ENCODE measurements at regions not wholly inside any gene's neighbourhood (a gene's known extent, or its start where the extent isn't known, plus 50 kb on each side); places are given as distances from the start of the nearest gene placed in this dataset.

DNA sequence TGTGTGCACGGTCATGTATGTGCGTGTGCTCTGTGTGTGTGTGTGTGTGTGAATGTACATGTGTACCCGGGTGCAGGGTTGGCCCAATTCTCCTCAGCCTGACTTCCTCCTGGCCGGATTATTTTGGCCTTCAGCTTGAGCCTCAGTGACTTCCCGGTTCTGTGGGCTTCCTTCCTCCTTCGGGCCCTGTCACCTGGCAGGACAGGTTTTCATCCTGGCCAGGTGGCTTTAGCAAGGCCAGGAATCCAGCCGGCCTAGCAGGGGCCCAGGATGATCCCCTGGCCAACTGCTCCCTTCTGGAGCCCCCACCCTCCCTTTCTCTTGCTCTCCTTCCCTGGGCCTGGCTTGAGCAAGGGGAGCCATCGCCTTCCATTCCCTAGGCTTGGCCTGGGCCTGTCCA is 140.5 kb downstream of the INHBB start:
- ATAC-seq = no peak
- Histone ChIP-seq H3K27me3 (ENCODE audit: insufficient read depth) (no peaks in the 10 kb centered on the region), H3K9me2 (ENCODE audit: insufficient read depth) (no peaks in the 10 kb centered on the region), H3K79me2 (replicated peaks; ENCODE audit: insufficient read depth) (no peaks in the 10 kb centered on the region), H3F3A (replicated peaks; ENCODE audit: low read depth) (no peaks in the 10 kb centered on the region), H3K4me2 (no peak overlapping the region), H3K36me3 (ENCODE audit: insufficient read depth) (no peaks in the 10 kb centered on the region), H2AFZ (no peak overlapping the region), H3K27ac (ENCODE audit: low read depth) (no peak overlapping the region), H4K20me1 (replicated peaks; ENCODE audit: insufficient read depth) (0 out of 2 replicates have a peak, but pooled peaks cover 3% of the 10 kb centered on the region), H3K4me1 (ENCODE audit: insufficient read depth) (no peaks in the 10 kb centered on the region), H3K4me3 (no peak overlapping the region)
- H3K4me1 Mint-ChIP-seq = peaks cover 2% of the 10 kb centered on the region; the same call in 2 of the 3 replicates
- H3K4me3 Mint-ChIP-seq = no peak overlapping the region
- H3K27me3 Mint-ChIP-seq (ENCODE audit: insufficient read depth, low read depth, poor library complexity) = peaks cover 18% of the 10 kb centered on the region
- no peaks in the 10 kb centered on the region for H3K36me3 Mint-ChIP-seq (ENCODE audit: low read depth)
- H3K27ac Mint-ChIP-seq = no peak overlapping the region
- no peak for DNase-seq (ENCODE audit: low spot score)
- no peak for TF ChIP-seq ZNF331 (CRISPR knock-in tag; IDR thresholded peaks at IDR 0.05; ENCODE audit: low read depth)
- TF ChIP-seq, protein P1, sequence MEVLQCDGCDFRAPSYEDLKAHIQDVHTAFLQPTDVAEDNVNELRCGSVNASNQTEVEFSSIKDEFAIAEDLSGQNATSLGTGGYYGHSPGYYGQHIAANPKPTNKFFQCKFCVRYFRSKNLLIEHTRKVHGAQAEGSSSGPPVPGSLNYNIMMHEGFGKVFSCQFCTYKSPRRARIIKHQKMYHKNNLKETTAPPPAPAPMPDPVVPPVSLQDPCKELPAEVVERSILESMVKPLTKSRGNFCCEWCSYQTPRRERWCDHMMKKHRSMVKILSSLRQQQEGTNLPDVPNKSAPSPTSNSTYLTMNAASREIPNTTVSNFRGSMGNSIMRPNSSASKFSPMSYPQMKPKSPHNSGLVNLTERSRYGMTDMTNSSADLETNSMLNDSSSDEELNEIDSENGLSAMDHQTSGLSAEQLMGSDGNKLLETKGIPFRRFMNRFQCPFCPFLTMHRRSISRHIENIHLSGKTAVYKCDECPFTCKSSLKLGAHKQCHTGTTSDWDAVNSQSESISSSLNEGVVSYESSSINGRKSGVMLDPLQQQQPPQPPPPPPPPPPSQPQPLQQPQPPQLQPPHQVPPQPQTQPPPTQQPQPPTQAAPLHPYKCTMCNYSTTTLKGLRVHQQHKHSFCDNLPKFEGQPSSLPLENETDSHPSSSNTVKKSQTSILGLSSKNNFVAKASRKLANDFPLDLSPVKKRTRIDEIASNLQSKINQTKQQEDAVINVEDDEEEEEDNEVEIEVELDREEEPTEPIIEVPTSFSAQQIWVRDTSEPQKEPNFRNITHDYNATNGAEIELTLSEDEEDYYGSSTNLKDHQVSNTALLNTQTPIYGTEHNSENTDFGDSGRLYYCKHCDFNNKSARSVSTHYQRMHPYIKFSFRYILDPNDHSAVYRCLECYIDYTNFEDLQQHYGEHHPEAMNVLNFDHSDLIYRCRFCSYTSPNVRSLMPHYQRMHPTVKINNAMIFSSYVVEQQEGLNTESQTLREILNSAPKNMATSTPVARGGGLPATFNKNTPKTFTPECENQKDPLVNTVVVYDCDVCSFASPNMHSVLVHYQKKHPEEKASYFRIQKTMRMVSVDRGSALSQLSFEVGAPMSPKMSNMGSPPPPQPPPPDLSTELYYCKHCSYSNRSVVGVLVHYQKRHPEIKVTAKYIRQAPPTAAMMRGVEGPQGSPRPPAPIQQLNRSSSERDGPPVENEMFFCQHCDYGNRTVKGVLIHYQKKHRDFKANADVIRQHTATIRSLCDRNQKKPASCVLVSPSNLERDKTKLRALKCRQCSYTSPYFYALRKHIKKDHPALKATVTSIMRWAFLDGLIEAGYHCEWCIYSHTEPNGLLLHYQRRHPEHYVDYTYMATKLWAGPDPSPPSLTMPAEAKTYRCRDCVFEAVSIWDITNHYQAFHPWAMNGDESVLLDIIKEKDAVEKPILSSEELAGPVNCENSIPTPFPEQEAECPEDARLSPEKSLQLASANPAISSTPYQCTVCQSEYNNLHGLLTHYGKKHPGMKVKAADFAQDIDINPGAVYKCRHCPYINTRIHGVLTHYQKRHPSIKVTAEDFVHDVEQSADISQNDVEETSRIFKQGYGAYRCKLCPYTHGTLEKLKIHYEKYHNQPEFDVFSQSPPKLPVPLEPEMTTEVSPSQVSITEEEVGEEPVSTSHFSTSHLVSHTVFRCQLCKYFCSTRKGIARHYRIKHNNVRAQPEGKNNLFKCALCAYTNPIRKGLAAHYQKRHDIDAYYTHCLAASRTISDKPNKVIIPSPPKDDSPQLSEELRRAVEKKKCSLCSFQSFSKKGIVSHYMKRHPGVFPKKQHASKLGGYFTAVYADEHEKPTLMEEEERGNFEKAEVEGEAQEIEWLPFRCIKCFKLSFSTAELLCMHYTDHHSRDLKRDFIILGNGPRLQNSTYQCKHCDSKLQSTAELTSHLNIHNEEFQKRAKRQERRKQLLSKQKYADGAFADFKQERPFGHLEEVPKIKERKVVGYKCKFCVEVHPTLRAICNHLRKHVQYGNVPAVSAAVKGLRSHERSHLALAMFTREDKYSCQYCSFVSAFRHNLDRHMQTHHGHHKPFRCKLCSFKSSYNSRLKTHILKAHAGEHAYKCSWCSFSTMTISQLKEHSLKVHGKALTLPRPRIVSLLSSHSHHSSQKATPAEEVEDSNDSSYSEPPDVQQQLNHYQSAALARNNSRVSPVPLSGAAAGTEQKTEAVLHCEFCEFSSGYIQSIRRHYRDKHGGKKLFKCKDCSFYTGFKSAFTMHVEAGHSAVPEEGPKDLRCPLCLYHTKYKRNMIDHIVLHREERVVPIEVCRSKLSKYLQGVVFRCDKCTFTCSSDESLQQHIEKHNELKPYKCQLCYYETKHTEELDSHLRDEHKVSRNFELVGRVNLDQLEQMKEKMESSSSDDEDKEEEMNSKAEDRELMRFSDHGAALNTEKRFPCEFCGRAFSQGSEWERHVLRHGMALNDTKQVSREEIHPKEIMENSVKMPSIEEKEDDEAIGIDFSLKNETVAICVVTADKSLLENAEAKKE (CRISPR knock-in tag; IDR thresholded peaks at IDR 0.05) = no peak
- no peak for TF ChIP-seq STAT1 (IDR thresholded peaks at IDR 0.05; ENCODE audit: unreplicated experiment)
- TF ChIP-seq CREB1 (CRISPR knock-in tag; IDR thresholded peaks at IDR 0.05; ENCODE audit: low read depth) = no peak
- TF ChIP-seq, protein P2, sequence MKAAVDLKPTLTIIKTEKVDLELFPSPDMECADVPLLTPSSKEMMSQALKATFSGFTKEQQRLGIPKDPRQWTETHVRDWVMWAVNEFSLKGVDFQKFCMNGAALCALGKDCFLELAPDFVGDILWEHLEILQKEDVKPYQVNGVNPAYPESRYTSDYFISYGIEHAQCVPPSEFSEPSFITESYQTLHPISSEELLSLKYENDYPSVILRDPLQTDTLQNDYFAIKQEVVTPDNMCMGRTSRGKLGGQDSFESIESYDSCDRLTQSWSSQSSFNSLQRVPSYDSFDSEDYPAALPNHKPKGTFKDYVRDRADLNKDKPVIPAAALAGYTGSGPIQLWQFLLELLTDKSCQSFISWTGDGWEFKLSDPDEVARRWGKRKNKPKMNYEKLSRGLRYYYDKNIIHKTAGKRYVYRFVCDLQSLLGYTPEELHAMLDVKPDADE (IDR thresholded peaks at IDR 0.05) = no peak
- no peak for TF ChIP-seq JUNB (IDR thresholded peaks at IDR 0.05; ENCODE audit: unreplicated experiment)
- TF ChIP-seq NANOG (IDR thresholded peaks at IDR 0.05; ENCODE audit: borderline replicate concordance) = no peak
- TF ChIP-seq, protein P3, sequence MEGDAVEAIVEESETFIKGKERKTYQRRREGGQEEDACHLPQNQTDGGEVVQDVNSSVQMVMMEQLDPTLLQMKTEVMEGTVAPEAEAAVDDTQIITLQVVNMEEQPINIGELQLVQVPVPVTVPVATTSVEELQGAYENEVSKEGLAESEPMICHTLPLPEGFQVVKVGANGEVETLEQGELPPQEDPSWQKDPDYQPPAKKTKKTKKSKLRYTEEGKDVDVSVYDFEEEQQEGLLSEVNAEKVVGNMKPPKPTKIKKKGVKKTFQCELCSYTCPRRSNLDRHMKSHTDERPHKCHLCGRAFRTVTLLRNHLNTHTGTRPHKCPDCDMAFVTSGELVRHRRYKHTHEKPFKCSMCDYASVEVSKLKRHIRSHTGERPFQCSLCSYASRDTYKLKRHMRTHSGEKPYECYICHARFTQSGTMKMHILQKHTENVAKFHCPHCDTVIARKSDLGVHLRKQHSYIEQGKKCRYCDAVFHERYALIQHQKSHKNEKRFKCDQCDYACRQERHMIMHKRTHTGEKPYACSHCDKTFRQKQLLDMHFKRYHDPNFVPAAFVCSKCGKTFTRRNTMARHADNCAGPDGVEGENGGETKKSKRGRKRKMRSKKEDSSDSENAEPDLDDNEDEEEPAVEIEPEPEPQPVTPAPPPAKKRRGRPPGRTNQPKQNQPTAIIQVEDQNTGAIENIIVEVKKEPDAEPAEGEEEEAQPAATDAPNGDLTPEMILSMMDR (conservative IDR thresholded peaks at IDR 0.05; ENCODE audit: low read depth in 2 of 2) = no peak
- TF ChIP-seq, protein P4, sequence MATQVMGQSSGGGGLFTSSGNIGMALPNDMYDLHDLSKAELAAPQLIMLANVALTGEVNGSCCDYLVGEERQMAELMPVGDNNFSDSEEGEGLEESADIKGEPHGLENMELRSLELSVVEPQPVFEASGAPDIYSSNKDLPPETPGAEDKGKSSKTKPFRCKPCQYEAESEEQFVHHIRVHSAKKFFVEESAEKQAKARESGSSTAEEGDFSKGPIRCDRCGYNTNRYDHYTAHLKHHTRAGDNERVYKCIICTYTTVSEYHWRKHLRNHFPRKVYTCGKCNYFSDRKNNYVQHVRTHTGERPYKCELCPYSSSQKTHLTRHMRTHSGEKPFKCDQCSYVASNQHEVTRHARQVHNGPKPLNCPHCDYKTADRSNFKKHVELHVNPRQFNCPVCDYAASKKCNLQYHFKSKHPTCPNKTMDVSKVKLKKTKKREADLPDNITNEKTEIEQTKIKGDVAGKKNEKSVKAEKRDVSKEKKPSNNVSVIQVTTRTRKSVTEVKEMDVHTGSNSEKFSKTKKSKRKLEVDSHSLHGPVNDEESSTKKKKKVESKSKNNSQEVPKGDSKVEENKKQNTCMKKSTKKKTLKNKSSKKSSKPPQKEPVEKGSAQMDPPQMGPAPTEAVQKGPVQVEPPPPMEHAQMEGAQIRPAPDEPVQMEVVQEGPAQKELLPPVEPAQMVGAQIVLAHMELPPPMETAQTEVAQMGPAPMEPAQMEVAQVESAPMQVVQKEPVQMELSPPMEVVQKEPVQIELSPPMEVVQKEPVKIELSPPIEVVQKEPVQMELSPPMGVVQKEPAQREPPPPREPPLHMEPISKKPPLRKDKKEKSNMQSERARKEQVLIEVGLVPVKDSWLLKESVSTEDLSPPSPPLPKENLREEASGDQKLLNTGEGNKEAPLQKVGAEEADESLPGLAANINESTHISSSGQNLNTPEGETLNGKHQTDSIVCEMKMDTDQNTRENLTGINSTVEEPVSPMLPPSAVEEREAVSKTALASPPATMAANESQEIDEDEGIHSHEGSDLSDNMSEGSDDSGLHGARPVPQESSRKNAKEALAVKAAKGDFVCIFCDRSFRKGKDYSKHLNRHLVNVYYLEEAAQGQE (IDR thresholded peaks at IDR 0.05; ENCODE audit: unreplicated experiment) = no peak
- TF ChIP-seq EZH2phosphoT487 (IDR thresholded peaks at IDR 0.05; ENCODE audit: unreplicated experiment) = no peak
- no peak for TF ChIP-seq EZH2 (IDR thresholded peaks at IDR 0.05; ENCODE audit: low read depth, unreplicated experiment)
- no peak for TF ChIP-seq POLR2AphosphoS5 (IDR thresholded peaks at IDR 0.05; ENCODE audit: low read depth)
- no peaks in the 10 kb centered on the region for H3K9me3 Mint-ChIP-seq
